HEK293 (cell line): ENCODE measurements at regions not wholly inside any gene's neighbourhood (a gene's known extent, or its start where the extent isn't known, plus 50 kb on each side); places are given as distances from the start of the nearest gene placed in this dataset.

Experiments
- CTCF ChIA-PET: fragments of 350-600 bp; formaldehyde crosslinking; extraction: SDS; loops from one replicate; lab custom pipeline; 2021; ENCODE audit warnings: antibody characterized with exemption; lab: Yijun Ruan, JAX
- POLR2A ChIA-PET: fragments of 300-600 bp; formaldehyde crosslinking; extraction: SDS; loops from one replicate; lab custom pipeline; 2020; ENCODE audit warnings: antibody characterized with exemption, inconsistent platforms; lab: Yijun Ruan, JAX
- H3K27ac ChIP-seq: fragments of 200-500 bp; sonication (Bioruptor generic); 2 replicates; pipeline ENCODE4 v1.5.1; 2014; ENCODE audit warnings: low read depth, low read length, control low read depth, inconsistent platforms; ENCODE audit errors: extremely low read depth
- H3K36me3 ChIP-seq, 2 experiments: fragments of 200-500 bp in 1 of 2; sonication (Bioruptor generic) in 1 of 2; 1 replicate in 1 of 2; 2 replicates in 1 of 2; pipeline ENCODE4 v1.5.1; 2014 to 2017; ENCODE audit warnings: inconsistent platforms in 2 of 2, low read length in 2 of 2; ENCODE audit not compliant: control insufficient read depth in 2 of 2, insufficient read depth in 1 of 2
- H3K4me1 ChIP-seq: fragments of 200-500 bp; sonication (Bioruptor generic); 2 replicates; pipeline ENCODE4 v1.5.1; 2014; ENCODE audit warnings: mild to moderate bottlenecking, low read length, inconsistent platforms; ENCODE audit not compliant: control insufficient read depth, insufficient read depth
- H3K4me3 ChIP-seq: 2 replicates; pipeline ENCODE4 v1.5.1; 2011; ENCODE audit warnings: low read depth, mild to moderate bottlenecking, control low read depth, low read length, moderate library complexity
- H3K9me3 ChIP-seq: fragments of 200-500 bp; sonication (Bioruptor generic); 2 replicates; pipeline ENCODE4 v1.5.1; 2014; ENCODE audit warnings: low read depth, low read length, inconsistent platforms; ENCODE audit not compliant: control insufficient read depth, insufficient read depth
- KLF9 ChIP-seq: fragments of 450-650 bp; formaldehyde crosslinking; IDR thresholded peaks from 2 replicates; pipeline ENCODE4 v1.5.1; 2016; ENCODE audit warnings: missing biosample characterization, missing genetic modification characterization, low read depth
- RBAK ChIP-seq: fragments of 450-650 bp; formaldehyde crosslinking; IDR thresholded peaks from 2 replicates; pipeline ENCODE4 v1.5.1; 2016; ENCODE audit warnings: missing biosample characterization, missing genetic modification characterization
- ZBTB21 ChIP-seq: fragments of 450-650 bp; formaldehyde crosslinking; IDR thresholded peaks from 2 replicates; pipeline ENCODE4 v1.5.1; 2017; ENCODE audit warnings: missing biosample characterization, missing genetic modification characterization
- ZBTB8A ChIP-seq: fragments of 450-650 bp; formaldehyde crosslinking; IDR thresholded peaks from 2 replicates; pipeline ENCODE4 v1.5.1; 2016; ENCODE audit warnings: missing biosample characterization, missing genetic modification characterization
- ZNF184 ChIP-seq: fragments of 450-650 bp; IDR thresholded peaks from 2 replicates; pipeline ENCODE4 v1.5.1; 2018; ENCODE audit warnings: missing biosample characterization, mild to moderate bottlenecking, missing genetic modification characterization
- ZNF292 ChIP-seq: fragments of 450-650 bp; formaldehyde crosslinking; IDR thresholded peaks from 2 replicates; pipeline ENCODE4 v1.5.1; 2016; ENCODE audit warnings: low read depth, missing biosample characterization, missing genetic modification characterization, borderline replicate concordance
- ZNF391 ChIP-seq: fragments of 450-650 bp; formaldehyde crosslinking; IDR thresholded peaks from 2 replicates; pipeline ENCODE4 v1.5.1; 2016; ENCODE audit warnings: low read depth, missing biosample characterization, missing genetic modification characterization, borderline replicate concordance
- ZNF48 ChIP-seq: fragments of 450-650 bp; formaldehyde crosslinking; IDR thresholded peaks from 2 replicates; pipeline ENCODE4 v1.5.1; 2016; ENCODE audit warnings: missing biosample characterization, missing genetic modification characterization
- ZNF514 ChIP-seq: fragments of 450-650 bp; formaldehyde crosslinking; IDR thresholded peaks from 2 replicates; pipeline ENCODE4 v1.5.1; 2016; ENCODE audit warnings: missing biosample characterization, missing genetic modification characterization
- ZNF571 ChIP-seq: fragments of 450-650 bp; formaldehyde crosslinking; IDR thresholded peaks from 2 replicates; pipeline ENCODE4 v1.5.0; 2017; ENCODE audit warnings: missing biosample characterization, missing genetic modification characterization
- ZNF580 ChIP-seq: fragments of 450-650 bp; formaldehyde crosslinking; IDR thresholded peaks from 2 replicates; pipeline ENCODE4 v1.5.1; 2016; ENCODE audit warnings: missing biosample characterization, missing genetic modification characterization
- ZNF623 ChIP-seq: fragments of 450-650 bp; formaldehyde crosslinking; IDR thresholded peaks from 2 replicates; pipeline ENCODE4 v1.5.1; 2016; ENCODE audit warnings: missing biosample characterization, missing genetic modification characterization
- ZNF658 ChIP-seq: fragments of 450-650 bp; formaldehyde crosslinking; IDR thresholded peaks from 2 replicates; pipeline ENCODE4; 2016; ENCODE audit warnings: missing biosample characterization, missing genetic modification characterization
- ZNF660 ChIP-seq: fragments of 450-650 bp; IDR thresholded peaks from 2 replicates; pipeline ENCODE4 v1.5.1; 2018; ENCODE audit warnings: missing biosample characterization, mild to moderate bottlenecking, missing genetic modification characterization
- ZSCAN18 ChIP-seq: fragments of 450-650 bp; formaldehyde crosslinking; IDR thresholded peaks from 2 replicates; pipeline ENCODE4 v1.5.1; 2016; ENCODE audit warnings: missing biosample characterization, missing genetic modification characterization
- TF ChIP-seq, protein P1 (sequence below): fragments of 450-650 bp; formaldehyde crosslinking; IDR thresholded peaks from 2 replicates; pipeline ENCODE4 v1.5.1; 2016; ENCODE audit warnings: missing biosample characterization, missing genetic modification characterization

- no peaks in the 10 kb centered on the region for H3K4me1 ChIP-seq
- no peak overlapping the region for H3K27ac ChIP-seq
- no peaks in the 10 kb centered on the region for H3K36me3 ChIP-seq
- POLR2A ChIA-PET, result no interaction called here
- CTCF ChIA-PET, result interaction anchor here (2.2 kb wide), 1 partner anchor 10 kb away, joined by 8 read pairs; no protein-coding TSS in a partner anchor
- H3K9me3 ChIP-seq, result no peaks in the 10 kb centered on the region
- no peak overlapping the region for H3K4me3 ChIP-seq
- TF ChIP-seq RBAK, result no peak
- no peak for TF ChIP-seq ZNF48
- no peak for TF ChIP-seq ZSCAN18 (tag by site-specific recombination)
- TF ChIP-seq ZNF658 (tag by site-specific recombination), result no peak
- TF ChIP-seq ZNF580, result no peak
- TF ChIP-seq ZNF391 (tag by site-specific recombination), result no peak
- TF ChIP-seq KLF9 (tag by site-specific recombination), result no peak
- no peak for TF ChIP-seq ZNF514 (tag by site-specific recombination)
- no peak for TF ChIP-seq ZBTB8A (tag by site-specific recombination)
- TF ChIP-seq ZNF292, result no peak
- TF ChIP-seq ZNF623, result no peak
- TF ChIP-seq ZNF184 (tag by site-specific recombination), result no peak
Observed at GRCh38 chr2:224293976-224294375, 107.9 kb downstream of the FAM124B start.

GRCh38 chr2:224287531-224287930 lies 114.4 kb downstream of the FAM124B start:
- H3K9me3 ChIP-seq, result no peaks in the 10 kb centered on the region
- ChIA-PET CTCF (interaction anchor here (0.6 to 9.9 kb wide), 6 partner anchors 11 to 389 kb away, joined by 3 to 205 read pairs (median 4); no protein-coding TSS in a partner anchor), POLR2A (no interaction called here)
- H3K4me1 ChIP-seq, result no peaks in the 10 kb centered on the region
- no peak overlapping the region for H3K4me3 ChIP-seq
- no peak overlapping the region for H3K27ac ChIP-seq
- no peak for TF ChIP-seq ZNF660 (tag by site-specific recombination)
- TF ChIP-seq ZBTB21 (tag by site-specific recombination), result no peak
- H3K36me3 ChIP-seq, result no peaks in the 10 kb centered on the region

DNA sequence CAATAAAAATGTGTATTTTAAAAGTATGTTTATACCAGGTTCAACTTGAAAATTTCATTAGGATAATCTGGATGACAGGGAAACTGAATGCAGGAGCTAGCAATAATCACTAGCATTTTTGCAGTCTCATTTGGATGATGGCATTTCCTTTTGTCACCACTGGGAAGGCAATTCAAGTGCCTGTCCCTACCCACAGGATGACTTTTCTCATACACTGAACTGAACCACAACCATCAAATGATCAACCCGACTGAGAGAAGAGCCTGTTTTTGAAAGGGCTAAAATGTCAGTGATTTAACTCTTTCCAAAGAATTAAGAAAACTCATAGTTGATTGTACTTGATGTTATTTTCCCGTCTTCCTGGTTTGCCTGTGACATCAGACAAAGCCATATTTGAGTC lies 115.0 kb downstream of the FAM124B start:
- no peaks in the 10 kb centered on the region for H3K9me3 ChIP-seq
- no peak overlapping the region for H3K4me3 ChIP-seq
- H3K36me3 ChIP-seq, result no peaks in the 10 kb centered on the region
- no peaks in the 10 kb centered on the region for H3K4me1 ChIP-seq
- POLR2A ChIA-PET, result no interaction called here
- CTCF ChIA-PET, result interaction anchor here (0.7 to 9.9 kb wide), 7 partner anchors 11 to 316 kb away, joined by 3 to 205 read pairs (median 4); no protein-coding TSS in a partner anchor
- H3K27ac ChIP-seq, result no peak overlapping the region
- TF ChIP-seq, protein P1, sequence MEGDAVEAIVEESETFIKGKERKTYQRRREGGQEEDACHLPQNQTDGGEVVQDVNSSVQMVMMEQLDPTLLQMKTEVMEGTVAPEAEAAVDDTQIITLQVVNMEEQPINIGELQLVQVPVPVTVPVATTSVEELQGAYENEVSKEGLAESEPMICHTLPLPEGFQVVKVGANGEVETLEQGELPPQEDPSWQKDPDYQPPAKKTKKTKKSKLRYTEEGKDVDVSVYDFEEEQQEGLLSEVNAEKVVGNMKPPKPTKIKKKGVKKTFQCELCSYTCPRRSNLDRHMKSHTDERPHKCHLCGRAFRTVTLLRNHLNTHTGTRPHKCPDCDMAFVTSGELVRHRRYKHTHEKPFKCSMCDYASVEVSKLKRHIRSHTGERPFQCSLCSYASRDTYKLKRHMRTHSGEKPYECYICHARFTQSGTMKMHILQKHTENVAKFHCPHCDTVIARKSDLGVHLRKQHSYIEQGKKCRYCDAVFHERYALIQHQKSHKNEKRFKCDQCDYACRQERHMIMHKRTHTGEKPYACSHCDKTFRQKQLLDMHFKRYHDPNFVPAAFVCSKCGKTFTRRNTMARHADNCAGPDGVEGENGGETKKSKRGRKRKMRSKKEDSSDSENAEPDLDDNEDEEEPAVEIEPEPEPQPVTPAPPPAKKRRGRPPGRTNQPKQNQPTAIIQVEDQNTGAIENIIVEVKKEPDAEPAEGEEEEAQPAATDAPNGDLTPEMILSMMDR, result 0 out of 2 replicates have a peak, but pooled peaks have one; percentile 13
- TF ChIP-seq ZNF571 (tag by site-specific recombination), result no peak
